Non-pigmented ciliary epithelial cell (primary cell): ENCODE measurements at regions not wholly inside any gene's neighbourhood (a gene's known extent, or its start where the extent isn't known, plus 50 kb on each side); places are given as distances from the start of the nearest gene placed in this dataset.
"Not testable (repeated sequence)": the region's sequence is repeated elsewhere in the genome, so short reads cannot be mapped to it uniquely, and the experiment has no call there.

Experiments used
- DNase-seq: peaks from one replicate; pipeline ENCODE4 v3.0.0-alpha.2; 2010; ENCODE audit warnings: low read depth

DNA sequence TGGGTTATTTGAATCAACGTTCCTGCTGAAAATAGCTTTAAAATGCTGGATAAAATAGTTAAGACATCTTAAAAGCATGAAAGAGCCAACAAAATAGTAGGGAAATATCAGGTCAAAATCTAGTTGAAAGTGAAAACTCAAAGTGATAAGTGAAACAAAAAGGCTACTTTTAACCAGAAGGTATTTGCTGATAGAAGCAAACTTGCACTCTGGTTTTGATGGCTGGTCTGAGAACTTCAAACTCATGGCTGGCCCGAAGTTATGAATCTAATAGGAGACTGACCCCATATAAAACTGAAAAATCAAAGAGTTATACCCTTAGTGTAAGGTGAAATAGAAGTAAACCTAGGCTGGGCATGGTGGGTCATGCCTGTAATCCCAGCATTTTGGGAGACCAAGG lies 66.3 kb upstream of the HOXC13 start:
- DNase-seq = no peak

DNA sequence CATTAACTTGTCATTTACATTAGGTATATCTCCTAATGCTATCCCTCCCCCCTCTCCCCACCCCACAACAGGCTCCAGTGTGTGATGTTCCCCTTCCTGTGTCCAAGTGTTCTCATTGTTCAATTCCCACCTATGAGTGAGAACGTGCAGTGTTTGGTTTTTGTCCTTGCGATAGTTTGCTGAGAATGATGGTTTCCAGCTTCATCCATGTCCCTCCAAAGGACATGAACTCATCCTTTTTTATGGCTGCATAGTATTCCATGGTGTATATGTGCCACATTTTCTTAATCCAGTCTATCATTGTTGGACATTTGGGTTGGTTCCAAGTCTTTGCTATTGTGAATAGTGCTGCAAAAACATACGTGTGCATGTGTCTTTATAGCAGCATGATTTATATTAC lies 60.7 kb upstream of the HOXC13 start:
- not testable (repeated sequence) for DNase-seq

DNA sequence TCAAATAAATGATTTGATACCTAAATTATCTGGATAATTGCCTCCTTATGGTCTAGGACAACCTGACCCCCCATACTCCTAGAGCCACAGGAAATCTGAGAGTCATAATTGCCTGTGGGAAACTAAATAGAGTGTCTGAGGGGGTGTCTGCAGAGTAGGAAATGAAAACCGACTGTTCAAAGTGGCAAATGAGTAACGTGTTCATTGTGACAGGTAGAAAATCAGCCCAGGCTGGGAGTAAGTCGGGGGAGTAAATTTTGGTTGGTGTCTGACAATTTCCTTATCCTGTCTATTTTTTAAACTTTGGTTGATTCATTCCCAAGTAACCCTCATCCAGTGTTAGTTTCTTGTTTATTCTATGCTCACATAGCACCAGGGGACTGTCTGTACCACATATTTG lies 51.6 kb upstream of the HOXC13 start:
- DNase-seq = no peak

DNA sequence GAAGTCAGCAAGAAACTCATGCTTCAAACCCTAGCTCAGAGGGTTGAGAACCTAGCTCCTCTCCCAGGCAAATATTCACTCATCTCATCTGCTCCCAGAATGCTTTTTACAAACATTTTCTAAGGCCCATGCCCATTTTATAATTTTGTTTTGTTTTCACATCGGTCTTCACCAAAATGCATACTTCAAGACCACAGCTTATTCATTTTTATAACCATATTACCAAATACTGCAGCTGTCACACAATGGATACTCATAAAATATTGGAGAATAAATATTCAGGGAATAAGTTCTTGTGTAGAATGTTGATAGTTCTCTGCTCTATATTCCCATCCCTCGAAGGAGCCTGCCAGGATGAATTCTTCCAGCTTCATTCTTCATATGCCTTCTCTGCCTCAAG lies 50.8 kb upstream of the HOXC13 start:
- DNase-seq = no peak
